ENCODE measurements at regions not wholly inside any gene's neighbourhood (a gene's known extent, or its start where the extent isn't known, plus 50 kb on each side); places are given as distances from the start of the nearest gene placed in this dataset.

- Histone ChIP-seq H3K4me1 (peaks cover 19% of the 10 kb centered on the region), H3K27me3 (ENCODE audit: low read depth) (no peaks in the 10 kb centered on the region), H3K36me3 (no peaks in the 10 kb centered on the region), H3K9me3 (replicated peaks) (peaks cover 17% of the 10 kb centered on the region), H3K27ac (replicated peaks) (no peak overlapping the region), H3K4me3 (no peak overlapping the region)
- no peak for DNase-seq
- intact Hi-C loops (cut with micrococcal nuclease) = no loop called here
- TF ChIP-seq, protein P1, sequence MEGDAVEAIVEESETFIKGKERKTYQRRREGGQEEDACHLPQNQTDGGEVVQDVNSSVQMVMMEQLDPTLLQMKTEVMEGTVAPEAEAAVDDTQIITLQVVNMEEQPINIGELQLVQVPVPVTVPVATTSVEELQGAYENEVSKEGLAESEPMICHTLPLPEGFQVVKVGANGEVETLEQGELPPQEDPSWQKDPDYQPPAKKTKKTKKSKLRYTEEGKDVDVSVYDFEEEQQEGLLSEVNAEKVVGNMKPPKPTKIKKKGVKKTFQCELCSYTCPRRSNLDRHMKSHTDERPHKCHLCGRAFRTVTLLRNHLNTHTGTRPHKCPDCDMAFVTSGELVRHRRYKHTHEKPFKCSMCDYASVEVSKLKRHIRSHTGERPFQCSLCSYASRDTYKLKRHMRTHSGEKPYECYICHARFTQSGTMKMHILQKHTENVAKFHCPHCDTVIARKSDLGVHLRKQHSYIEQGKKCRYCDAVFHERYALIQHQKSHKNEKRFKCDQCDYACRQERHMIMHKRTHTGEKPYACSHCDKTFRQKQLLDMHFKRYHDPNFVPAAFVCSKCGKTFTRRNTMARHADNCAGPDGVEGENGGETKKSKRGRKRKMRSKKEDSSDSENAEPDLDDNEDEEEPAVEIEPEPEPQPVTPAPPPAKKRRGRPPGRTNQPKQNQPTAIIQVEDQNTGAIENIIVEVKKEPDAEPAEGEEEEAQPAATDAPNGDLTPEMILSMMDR (IDR thresholded peaks at IDR 0.05; ENCODE audit: borderline replicate concordance) = no peak
Observed at GRCh38 chr20:4083098-4083865, 65.3 kb upstream of the SMOX start.

DNA sequence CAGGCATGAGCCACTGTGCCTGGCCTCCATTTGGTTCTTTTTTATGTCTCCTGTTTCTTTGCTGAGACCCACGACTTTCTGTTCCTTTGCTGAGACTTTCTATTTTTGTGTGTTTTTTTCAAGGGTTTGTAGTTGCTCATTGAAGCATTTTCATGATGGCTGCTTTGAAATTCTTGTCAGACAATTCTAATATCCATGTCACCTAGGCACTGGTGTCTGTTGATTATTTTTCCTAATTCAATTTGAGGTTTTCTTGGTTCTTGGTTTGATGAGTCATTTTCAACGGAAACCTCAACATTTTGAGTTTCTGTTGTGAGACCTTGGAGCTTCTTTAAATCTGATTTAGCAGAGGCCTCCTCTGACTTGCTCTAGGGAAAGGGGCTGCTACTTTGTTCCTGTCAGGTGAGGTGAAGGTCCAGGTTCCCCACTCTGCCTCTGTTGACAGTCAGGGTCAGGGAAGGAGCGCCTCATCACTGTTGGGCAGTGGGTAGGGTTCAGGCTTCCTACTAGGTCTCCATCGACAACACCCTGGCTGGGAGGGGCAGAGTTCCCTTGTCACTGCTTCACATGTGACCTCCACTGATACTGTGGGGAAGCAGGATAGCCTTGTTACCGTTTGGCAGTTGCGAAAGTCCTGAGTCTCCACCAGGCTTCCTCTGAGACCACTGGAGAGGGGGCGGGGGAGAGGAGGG is 66.1 kb upstream of the SMOX start:
- DNase-seq = peak; percentile 35

GRCh38 chr20:4081421-4081820 is 66.1 kb upstream of the RNF24 start:
- Histone ChIP-seq H3K9me3 (replicated peaks) (peaks cover 17% of the 10 kb centered on the region), H3K4me1 (peaks cover 19% of the 10 kb centered on the region), H3K27ac (replicated peaks) (peak overlapping the region; percentile 25), H3K4me3 (no peak overlapping the region), H3K36me3 (no peaks in the 10 kb centered on the region), H3K27me3 (ENCODE audit: low read depth) (no peaks in the 10 kb centered on the region)
- TF ChIP-seq, protein P1 (IDR thresholded peaks at IDR 0.05; ENCODE audit: borderline replicate concordance) = no peak
- intact Hi-C loops (cut with micrococcal nuclease) = no loop called here
- DNase-seq = no peak

More for the DNA sequence above, 66.1 kb upstream of the SMOX start:
- no peaks in the 10 kb centered on the region for H3K36me3 ChIP-seq
- H3K4me3 ChIP-seq = no peak overlapping the region
- TF ChIP-seq, protein P1 (IDR thresholded peaks at IDR 0.05; ENCODE audit: borderline replicate concordance) = no peak
- intact Hi-C loops (cut with micrococcal nuclease) = no loop called here
- H3K27ac ChIP-seq (replicated peaks) = peak overlapping the region; percentile 52
- peaks cover 19% of the 10 kb centered on the region for H3K4me1 ChIP-seq
- H3K9me3 ChIP-seq (replicated peaks) = peaks cover 17% of the 10 kb centered on the region
- no peaks in the 10 kb centered on the region for H3K27me3 ChIP-seq (ENCODE audit: low read depth)

DNA sequence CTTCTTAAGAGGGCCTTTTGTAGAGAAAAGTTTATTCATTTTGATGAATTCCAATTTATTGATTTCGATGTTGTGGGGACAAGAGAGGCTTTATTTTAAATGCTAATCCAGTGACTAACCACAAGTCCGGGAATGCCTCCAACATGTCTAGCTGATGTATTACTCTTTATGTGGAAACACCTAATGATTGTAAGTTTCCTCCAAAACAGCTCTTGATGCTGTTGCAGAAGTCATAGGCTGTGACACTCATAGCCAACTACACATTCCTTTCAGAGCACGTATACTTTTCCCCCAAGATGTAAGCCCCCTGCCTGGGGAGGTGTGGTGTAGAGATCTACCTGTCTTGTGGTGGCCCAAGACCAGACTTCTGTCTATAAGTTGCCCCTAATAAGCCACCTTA is 61.3 kb upstream of the RNF24 start:
- H3K4me1 ChIP-seq = peaks cover 6% of the 10 kb centered on the region
- TF ChIP-seq, protein P1 (IDR thresholded peaks at IDR 0.05; ENCODE audit: borderline replicate concordance) = no peak
- no peak overlapping the region for H3K27ac ChIP-seq (replicated peaks)
- no peak for DNase-seq
- no peaks in the 10 kb centered on the region for H3K27me3 ChIP-seq (ENCODE audit: low read depth)
- no peaks in the 10 kb centered on the region for H3K36me3 ChIP-seq
- intact Hi-C loops (cut with micrococcal nuclease) = no loop called here
- no peak overlapping the region for H3K4me3 ChIP-seq
- H3K9me3 ChIP-seq (replicated peaks) = peaks cover 11% of the 10 kb centered on the region

DNA sequence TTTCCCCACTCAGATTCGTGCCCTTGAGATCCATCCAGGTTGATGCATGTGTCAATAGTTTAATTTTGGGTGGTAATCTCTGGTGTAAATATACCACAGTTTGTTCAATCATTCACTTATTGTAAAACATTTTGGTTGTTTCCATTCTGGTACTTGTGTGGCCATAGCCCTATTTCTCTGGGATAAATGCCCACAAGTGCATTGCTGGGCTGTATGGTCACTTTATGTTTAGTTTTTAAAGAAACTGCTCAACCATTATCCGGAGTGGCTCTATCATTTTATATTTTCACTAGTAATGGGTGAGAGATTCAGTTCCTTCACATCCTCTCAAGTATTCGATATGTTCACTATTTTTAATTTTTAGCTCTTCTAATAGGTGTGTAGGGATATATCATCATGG is 60.7 kb upstream of the RNF24 start:
- no peaks in the 10 kb centered on the region for H3K36me3 ChIP-seq
- peaks cover 5% of the 10 kb centered on the region for H3K9me3 ChIP-seq (replicated peaks)
- peaks cover 7% of the 10 kb centered on the region for H3K4me1 ChIP-seq
- TF ChIP-seq, protein P1 (IDR thresholded peaks at IDR 0.05; ENCODE audit: borderline replicate concordance) = no peak
- intact Hi-C loops (cut with micrococcal nuclease) = no loop called here
- H3K27me3 ChIP-seq (ENCODE audit: low read depth) = no peaks in the 10 kb centered on the region
- H3K27ac ChIP-seq (replicated peaks) = no peak overlapping the region
- H3K4me3 ChIP-seq = no peak overlapping the region
- no peak for DNase-seq
